ENCODE measurements at regions not wholly inside any gene's neighbourhood (a gene's known extent, or its start where the extent isn't known, plus 50 kb on each side); places are given as distances from the start of the nearest gene placed in this dataset.

GRCh38 chr2:238585836-238586821 lies 159.4 kb downstream of the ASB1 start:
- no peak for DNase-seq

GRCh38 chr2:238586931-238587775 lies 160.4 kb downstream of the ASB1 start:
- no peak for DNase-seq

- no peak for DNase-seq
These were observed 161.3 kb downstream of the ASB1 start for GRCh38 chr2:238587776-238588660.

GRCh38 chr2:238589591-238590460 lies 163.1 kb downstream of the ASB1 start:
- DNase-seq: no peak

DNA sequence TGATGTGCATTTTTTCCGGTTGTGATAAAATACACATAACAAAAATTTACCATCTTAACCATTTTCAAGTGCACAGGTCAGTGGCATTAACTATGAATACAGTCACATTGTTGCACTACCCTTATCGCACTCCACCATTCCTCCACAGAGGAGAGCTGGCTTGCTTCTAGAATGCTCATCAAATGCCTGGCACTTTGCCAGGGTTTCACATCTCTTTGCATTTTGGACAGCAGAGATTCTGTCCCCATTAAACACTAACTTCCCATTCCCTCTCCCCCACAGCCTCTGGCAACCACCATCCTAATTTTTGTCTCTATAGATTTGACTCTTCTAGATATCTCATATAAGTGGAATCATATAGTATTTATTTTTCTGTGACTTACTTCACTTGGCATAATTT lies 165.0 kb downstream of the ASB1 start:
- DNase-seq: no peak

GRCh38 chr2:238593236-238593635 lies 166.5 kb downstream of the ASB1 start:
- DNase-seq: no peak

GRCh38 chr2:238593678-238594077 lies 167.0 kb downstream of the ASB1 start:
- DNase-seq: no peak

GRCh38 chr2:238594796-238595749 lies 168.3 kb downstream of the ASB1 start:
- DNase-seq: no peak

DNA sequence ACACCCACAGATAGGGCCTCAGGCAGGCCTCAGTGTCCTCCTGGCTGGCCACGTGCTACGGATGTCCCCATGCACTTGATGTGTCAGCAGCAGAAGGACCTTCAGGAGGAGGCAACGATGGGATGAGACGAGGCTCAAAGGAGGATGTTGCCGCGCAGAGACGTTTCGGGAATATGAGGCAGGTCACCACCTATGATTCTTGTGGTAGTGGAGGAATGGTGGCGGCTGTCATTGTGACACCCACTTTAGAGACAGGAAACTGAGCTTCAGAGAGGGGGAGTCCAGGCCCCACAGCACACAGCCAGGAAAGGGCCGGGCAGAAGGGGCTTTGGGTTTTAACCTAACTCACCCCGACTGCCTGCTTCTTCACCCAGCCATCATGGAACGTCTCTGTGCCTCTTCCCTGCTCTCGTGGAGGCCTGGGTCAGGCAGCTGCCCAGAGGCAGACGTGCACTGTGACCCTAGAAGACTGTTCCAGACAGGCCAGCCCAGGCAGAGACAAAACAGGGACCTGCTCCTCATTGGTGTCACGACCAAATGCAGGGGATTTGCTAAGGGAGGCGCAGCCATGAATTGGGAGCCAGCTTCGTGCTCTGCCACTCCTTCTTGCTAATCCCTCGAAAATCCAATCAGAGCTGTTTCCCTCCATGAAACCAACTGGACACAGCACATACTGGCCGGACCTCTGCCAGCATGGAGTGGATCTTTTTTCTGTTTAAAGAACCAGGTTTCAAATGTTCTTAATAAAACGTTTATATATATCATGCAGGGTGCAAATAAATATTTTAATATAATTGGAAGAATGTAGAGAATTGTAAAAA lies 169.2 kb downstream of the ASB1 start:
- no peak for DNase-seq

DNA sequence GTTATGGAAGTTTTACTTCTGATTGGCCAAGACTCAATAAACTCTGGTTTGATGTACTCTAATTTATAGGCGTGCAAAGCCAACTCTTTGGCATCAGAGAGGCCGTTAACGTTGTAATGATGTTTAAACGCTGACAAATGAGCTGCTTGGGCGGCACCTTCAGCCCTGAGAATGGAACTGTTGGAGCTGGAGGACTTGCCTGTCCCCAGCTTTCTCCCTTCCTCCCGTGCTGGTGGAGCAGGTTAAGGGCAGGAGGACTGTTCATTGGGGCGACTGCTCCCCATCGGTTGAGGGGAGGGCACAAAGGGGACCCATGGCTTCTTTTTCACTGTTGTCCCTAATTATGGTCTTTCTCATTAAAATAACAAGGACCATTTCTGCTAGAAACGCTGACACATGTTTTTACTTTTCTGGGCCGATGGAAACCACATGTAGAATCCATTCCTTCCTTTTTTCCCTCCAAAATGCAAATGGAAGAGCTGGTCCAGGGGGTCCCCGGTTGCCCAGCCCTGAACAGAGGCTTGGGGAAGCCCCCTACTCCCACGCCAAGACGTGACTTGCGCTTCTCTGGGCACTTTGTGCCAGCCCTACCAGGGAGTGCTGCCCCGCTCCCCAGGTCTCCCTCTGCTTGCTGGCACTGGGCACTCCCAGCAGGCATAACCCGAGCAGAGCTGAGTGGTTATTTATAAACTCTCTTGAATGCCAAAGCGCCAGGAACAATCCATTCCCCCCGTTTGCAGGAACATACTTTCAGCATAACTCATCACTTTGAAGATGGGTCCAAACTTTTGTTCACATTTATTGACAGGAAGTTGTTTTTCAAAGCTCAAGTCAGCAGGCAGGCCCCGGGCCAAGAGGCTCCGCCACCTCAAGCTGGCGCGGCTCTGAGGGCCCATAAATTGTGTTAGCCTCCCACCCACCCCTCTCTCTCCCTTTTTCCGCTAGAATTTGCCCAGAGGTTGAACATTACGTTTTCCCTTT lies 170.1 kb downstream of the ASB1 start:
- DNase-seq: no peak

GRCh38 chr2:238597638-238598528 lies 171.2 kb downstream of the ASB1 start:
- DNase-seq: no peak

GRCh38 chr2:238598802-238599530 lies 172.2 kb downstream of the ASB1 start:
- no peak for DNase-seq

- DNase-seq: no peak
These were observed 173.1 kb downstream of the ASB1 start for GRCh38 chr2:238599549-238600505.

GRCh38 chr2:238600506-238601432 lies 174.0 kb downstream of the ASB1 start:
- DNase-seq: no peak
